ENCODE measurements at regions not wholly inside any gene's neighbourhood (a gene's known extent, or its start where the extent isn't known, plus 50 kb on each side); places are given as distances from the start of the nearest gene placed in this dataset.

GRCh38 chr14:101033446-101034165, 130.1 kb upstream of the RTL1 start:
- Histone ChIP-seq H3K9me3 (replicated peaks) (no peaks in the 10 kb centered on the region), H3K27me3 (ENCODE audit: low read depth) (peaks cover 4% of the 10 kb centered on the region), H3K4me1 (no peaks in the 10 kb centered on the region), H3K27ac (replicated peaks) (no peak overlapping the region), H3K4me3 (no peak overlapping the region), H3K36me3 (no peaks in the 10 kb centered on the region)
- peak; percentile 7 for DNase-seq
- intact Hi-C loops (cut with micrococcal nuclease) = no loop called here
- TF ChIP-seq CTCF (IDR thresholded peaks at IDR 0.05; ENCODE audit: borderline replicate concordance) = no peak

- no peak for DNase-seq
- intact Hi-C loops (cut with micrococcal nuclease) = no loop called here
- no peaks in the 10 kb centered on the region for H3K36me3 ChIP-seq
These were observed 131.5 kb upstream of the RTL1 start for GRCh38 chr14:101034986-101035385.

GRCh38 chr14:101035466-101036225, 132.1 kb upstream of the RTL1 start:
- peaks cover 4% of the 10 kb centered on the region for H3K27me3 ChIP-seq (ENCODE audit: low read depth)
- H3K27ac ChIP-seq (replicated peaks) = no peak overlapping the region
- peak; percentile 1 for DNase-seq
- no peaks in the 10 kb centered on the region for H3K36me3 ChIP-seq
- TF ChIP-seq CTCF (IDR thresholded peaks at IDR 0.05; ENCODE audit: borderline replicate concordance) = no peak
- no peak overlapping the region for H3K4me3 ChIP-seq
- H3K4me1 ChIP-seq = no peaks in the 10 kb centered on the region
- H3K9me3 ChIP-seq (replicated peaks) = no peaks in the 10 kb centered on the region
- intact Hi-C loops (cut with micrococcal nuclease) = no loop called here

More at GRCh38 chr14:101034986-101035385, 131.5 kb upstream of the RTL1 start:
- no peak for TF ChIP-seq CTCF (IDR thresholded peaks at IDR 0.05; ENCODE audit: borderline replicate concordance)
- Histone ChIP-seq H3K9me3 (replicated peaks) (no peaks in the 10 kb centered on the region), H3K4me3 (no peak overlapping the region), H3K27ac (replicated peaks) (no peak overlapping the region), H3K27me3 (ENCODE audit: low read depth) (peaks cover 4% of the 10 kb centered on the region), H3K4me1 (no peaks in the 10 kb centered on the region)

- no peak for DNase-seq
- no peak for TF ChIP-seq CTCF (IDR thresholded peaks at IDR 0.05; ENCODE audit: borderline replicate concordance)
- H3K36me3 ChIP-seq = no peaks in the 10 kb centered on the region
- intact Hi-C loops (cut with micrococcal nuclease) = no loop called here
- H3K9me3 ChIP-seq (replicated peaks) = no peaks in the 10 kb centered on the region
- no peaks in the 10 kb centered on the region for H3K4me1 ChIP-seq
- no peak overlapping the region for H3K4me3 ChIP-seq
- no peaks in the 10 kb centered on the region for H3K27me3 ChIP-seq (ENCODE audit: low read depth)
- no peak overlapping the region for H3K27ac ChIP-seq (replicated peaks)
These were observed 133.7 kb upstream of the RTL1 start for GRCh38 chr14:101037021-101037817.

- no peaks in the 10 kb centered on the region for H3K9me3 ChIP-seq (replicated peaks)
- H3K4me1 ChIP-seq = no peaks in the 10 kb centered on the region
- H3K27ac ChIP-seq (replicated peaks) = no peak overlapping the region
- TF ChIP-seq CTCF (IDR thresholded peaks at IDR 0.05; ENCODE audit: borderline replicate concordance) = no peak
- DNase-seq = no peak
- intact Hi-C loops (cut with micrococcal nuclease) = no loop called here
- no peak overlapping the region for H3K4me3 ChIP-seq
- no peaks in the 10 kb centered on the region for H3K27me3 ChIP-seq (ENCODE audit: low read depth)
- no peaks in the 10 kb centered on the region for H3K36me3 ChIP-seq
These were observed 135.7 kb upstream of the RTL1 start for GRCh38 chr14:101039031-101039754.
